GM18519 (cell line): ENCODE measurements at regions not wholly inside any gene's neighbourhood (a gene's known extent, or its start where the extent isn't known, plus 50 kb on each side); places are given as distances from the start of the nearest gene placed in this dataset.

Experiments used
- ATAC-seq: cut with Tn5 transposase; IDR thresholded peaks from one replicate; pipeline ENCODE4 v1.9.1; 2021; ENCODE audit warnings: mild to moderate bottlenecking, moderate library complexity; ENCODE audit not compliant: unreplicated experiment, low FRiP score

- no peak for ATAC-seq
Measured at GRCh38 chr19:30167976-30168635, 204.1 kb upstream of the ZNF536 start.

DNA sequence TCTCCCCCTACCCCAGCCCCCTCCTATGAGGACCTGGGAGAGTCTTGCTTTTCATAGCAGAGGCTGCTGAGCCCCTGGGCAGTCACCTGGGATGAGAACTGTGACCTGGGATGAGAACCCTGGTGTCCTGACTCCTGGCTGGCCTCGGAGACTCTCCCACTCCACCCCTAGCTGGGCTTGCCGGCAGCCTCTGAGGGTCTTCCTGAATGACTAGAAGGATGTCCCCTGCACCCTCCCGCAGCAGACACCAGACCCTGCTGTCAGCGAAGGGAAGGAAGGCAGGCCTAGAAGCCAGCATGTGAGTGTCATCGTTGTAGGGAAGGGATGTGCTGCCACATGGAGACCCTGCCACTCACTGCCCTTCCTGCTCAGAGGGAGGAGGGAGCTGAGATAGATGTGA is 203.4 kb upstream of the ZNF536 start:
- ATAC-seq: no peak

GRCh38 chr19:30169196-30169900 is 202.8 kb upstream of the ZNF536 start:
- no peak for ATAC-seq

DNA sequence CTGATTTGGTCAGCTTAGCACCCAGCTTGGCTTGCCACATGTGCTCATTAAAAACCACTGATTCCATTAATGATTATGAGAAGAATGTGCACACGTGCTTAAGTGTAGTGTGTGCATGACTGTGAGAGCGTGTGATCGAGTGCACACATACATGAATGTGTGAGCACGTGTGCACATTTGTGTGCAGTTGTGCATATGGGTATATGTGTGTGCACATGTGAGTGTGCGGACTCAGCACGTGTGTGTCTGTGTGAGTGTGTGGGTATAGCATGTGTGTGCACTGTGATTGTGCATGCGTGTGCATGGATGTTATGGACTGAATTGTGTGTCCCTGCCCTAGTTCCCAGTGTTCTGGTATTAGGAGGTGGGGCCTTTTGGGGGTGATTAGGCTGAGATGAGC is 202.1 kb upstream of the ZNF536 start:
- no peak for ATAC-seq

DNA sequence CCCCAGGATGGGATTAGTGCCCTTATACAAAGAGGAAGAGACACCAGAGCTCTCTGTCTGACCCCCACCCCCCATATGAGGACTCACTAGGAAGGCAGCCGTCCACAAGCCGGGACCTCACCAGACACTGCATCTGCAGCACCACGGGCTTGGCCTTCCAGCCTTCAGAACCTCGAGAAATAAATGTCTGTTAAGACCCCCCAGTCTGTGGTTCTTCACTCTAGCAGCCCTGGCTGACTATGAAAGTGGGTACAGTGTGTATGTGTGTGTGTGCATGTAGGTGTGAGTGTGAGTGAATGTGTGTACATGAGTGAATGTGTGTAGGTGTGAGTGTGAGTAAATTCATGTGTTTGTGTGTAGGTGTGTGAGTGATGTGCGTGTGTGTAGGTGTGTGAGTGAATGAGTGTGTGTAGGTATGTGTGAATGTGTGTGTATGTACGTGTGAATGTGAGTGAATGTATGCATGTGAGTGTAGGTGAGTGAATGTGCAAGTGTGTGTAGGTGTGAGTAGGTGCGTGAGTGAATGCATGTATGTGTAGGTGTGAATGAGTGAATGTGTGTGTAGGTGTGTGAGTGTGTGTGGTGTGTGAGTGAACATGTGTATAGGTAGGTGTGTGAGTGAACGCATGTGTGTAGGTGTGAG is 201.6 kb upstream of the ZNF536 start:
- no peak for ATAC-seq

GRCh38 chr19:30171138-30171635 is 201.0 kb upstream of the ZNF536 start:
- ATAC-seq: no peak

DNA sequence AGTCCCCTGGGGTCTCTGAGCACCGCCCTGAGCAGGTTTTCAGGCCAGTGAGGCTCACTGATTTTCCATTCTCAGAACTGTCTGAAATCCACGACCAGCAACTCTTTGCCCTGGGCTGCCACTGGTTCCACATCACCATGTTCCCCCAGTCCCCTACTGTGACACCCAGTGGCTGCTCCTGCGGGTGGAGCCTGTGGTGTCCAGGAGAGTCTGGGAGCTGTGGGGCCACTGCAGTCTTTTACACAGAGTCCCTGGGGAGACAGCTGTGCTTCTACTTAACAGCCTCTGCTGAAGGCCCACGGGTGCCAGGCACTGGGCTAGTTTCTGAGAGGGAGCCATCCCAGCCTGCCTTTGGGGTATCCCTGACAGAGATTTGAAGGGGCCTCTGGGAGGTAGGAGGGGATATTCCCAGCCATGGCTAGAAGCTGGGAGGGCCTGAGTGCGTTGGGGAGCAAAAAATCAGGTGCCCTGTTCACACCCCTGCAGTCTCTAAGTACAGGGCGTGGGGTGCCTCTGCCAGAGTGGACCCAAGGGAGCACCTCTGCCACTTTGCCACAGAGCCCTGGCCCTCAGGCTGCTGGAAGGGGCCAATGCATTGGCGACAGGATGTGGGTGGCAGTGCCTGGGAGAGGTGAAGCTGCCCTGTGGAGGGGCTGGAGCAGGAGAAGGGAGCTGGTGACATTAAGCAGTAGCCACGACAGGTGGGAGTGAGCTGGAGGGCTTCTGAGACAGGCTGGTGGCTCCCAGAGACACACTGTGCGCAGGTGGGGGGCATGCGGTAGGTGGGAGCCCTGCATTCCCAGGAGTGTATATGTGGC is 200.2 kb upstream of the ZNF536 start:
- ATAC-seq: no peak

DNA sequence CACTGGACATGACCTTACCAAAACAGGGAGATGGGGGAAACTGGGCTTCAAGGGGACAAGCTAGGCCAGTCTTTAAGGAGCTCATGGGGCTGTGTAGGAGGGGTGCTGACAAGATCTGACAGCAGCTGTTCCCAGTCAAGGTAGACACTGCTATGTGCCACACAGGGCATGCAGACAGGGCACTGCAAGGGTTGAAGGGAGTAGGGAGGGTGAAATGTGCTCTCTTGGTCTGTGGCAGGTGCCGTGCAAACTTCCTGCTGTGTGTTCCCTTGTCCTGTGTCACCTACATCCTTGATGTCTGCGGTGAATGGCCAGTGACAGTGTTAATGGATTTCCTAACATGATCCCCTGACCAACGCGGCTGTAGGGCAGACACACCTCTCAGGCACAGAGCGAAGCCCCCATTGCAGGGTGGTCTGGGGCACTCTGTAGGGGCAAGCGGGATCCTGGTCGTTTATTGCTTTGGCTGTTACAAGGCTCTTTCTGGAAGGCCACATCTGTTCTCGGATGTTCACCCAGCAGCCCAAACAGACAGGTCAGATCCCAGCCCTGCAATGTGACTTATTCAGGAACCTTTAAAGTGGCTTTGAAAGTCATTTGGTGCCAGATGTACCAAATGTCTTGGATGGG is 199.5 kb upstream of the ZNF536 start:
- ATAC-seq: no peak

DNA sequence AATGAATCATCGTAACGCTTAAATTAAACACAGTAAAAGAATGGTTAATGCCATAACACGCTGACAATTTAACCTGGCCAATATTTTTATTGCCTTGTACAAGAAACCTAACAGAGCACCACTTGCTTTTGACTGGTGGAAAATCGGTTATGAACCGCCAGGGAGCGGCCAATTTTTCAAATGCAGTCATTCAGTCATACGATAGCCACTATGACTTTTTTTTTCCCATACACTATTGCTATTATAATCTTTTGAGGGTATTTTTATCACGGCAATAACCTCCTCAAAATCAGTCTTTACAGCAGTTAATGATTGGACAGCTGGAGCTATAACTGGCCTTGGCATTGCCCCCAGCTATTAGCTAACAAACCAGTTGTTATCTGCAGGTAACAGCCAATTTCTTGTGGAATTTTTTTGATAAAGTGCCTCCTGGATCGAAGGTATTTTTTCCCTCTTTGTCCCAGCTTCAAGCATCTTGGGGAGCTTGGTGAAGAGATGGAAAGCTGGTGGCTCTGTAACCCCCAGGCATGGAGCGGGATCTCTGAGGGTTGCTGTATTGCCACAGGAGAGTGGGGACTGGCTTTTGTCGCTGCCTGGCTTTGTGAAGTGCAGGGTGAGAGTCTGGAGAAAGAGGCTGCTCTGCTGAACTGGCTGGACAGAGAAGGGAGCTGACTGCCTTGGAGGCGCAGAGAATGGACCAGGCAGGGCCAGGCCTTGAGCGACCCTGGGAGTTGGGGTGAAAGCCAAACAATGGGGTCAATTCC is 198.4 kb upstream of the ZNF536 start:
- no peak for ATAC-seq

DNA sequence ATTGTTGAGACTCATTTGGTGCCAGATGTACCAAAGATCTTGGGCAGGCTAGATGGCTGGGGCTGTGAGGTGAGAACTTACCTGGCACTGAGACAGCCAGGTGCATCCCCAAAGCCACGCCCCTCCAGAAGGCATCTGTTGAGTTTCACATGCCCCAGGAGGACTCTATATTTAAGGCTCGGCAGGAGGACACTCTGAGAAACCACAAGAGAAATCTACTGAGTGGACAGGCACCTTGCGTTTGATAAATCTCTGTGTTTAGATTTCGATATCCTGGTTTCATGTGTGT is 197.9 kb upstream of the ZNF536 start:
- no peak for ATAC-seq

GRCh38 chr19:30174791-30175190 is 197.4 kb upstream of the ZNF536 start:
- no peak for ATAC-seq

GRCh38 chr19:30175987-30176386 is 196.2 kb upstream of the ZNF536 start:
- no peak for ATAC-seq

DNA sequence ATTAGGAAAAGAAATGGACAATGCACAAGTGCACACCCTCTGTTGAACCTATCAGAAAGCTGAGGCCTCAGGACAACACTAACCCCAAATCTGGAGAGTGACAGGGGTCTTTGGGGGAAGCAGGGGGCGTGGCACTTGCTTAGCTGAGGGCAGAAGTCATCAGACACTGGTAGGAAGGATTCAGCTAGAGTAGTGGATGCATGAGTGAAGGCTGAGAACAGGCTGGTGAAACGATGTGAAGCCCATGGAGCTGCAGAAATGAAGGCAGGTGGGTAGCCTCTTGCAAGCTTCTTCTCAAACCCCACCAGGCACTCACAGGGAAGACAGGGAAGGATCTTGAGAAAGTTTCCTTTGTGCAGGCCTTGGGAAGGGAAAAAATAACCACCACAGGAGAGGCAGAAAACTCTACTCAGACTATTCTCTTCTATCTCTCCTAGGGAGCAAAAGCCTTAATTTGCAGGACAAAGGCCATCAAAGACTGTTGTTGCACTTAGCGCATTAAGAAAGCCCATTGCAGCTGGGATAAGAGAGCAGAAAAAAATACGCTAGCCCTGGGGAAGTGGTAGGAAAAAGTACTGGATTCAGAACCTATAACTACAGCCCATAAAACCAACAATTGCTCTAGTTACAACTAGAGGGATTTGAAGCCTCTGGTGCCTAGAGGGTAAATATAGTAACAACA is 193.3 kb upstream of the ZNF536 start:
- no peak for ATAC-seq

DNA sequence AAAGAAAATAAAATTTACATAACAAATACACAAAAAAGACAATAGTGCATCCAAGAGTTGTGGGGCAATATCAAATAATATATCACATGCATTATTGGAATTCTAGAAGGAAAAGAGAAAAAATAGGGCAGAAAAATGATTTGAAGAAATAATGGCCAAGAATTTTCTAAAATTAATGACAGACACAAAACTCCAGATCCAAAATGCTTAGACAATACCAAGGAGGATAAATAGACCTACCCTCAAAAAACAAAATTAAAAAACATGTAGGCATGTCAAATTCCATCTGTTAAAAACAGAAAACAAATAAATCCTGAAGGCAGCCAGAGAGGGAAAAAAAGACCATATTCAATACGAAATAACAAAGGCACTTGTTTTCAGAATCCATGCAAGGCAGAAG is 191.5 kb upstream of the ZNF536 start:
- ATAC-seq: no peak

DNA sequence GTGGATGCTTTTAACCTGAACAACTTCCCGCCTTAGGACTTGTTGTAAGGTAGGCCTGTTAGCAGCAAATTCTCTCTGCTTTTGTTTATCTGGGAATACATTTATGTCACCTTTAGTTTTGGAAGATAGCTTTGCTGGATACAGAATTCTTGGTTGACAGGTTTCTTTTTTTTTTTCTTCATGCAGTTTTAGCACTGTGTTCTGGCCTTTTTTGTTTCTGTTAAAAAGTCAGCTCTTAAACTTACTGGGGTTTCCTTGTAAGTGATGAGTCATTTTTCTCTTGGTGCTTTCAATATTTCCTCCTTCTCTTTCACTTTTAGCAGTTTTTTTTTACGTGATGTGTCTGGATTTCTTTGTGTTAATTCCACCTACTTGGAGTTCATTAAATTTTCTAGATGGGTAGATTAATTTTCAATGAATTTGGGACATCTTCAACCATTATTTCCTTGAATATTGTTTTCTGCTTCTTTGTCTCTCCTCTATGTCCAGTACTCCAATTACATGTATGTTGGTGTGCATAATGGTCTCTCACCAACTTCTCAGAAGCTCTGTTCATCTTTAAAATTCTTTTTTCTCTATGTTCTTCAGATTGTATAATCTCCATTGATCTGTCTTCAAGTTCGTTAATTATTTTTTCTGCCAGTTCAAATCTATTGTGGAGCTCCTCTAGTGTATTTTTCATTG is 188.2 kb upstream of the ZNF536 start:
- ATAC-seq: no peak

GRCh38 chr19:30202060-30202600 is 170.1 kb upstream of the ZNF536 start:
- ATAC-seq: no peak

- ATAC-seq: no peak
Measured at GRCh38 chr19:30204721-30205120, 167.5 kb upstream of the ZNF536 start.

GRCh38 chr19:30206187-30206586 is 166.0 kb upstream of the ZNF536 start:
- no peak for ATAC-seq

DNA sequence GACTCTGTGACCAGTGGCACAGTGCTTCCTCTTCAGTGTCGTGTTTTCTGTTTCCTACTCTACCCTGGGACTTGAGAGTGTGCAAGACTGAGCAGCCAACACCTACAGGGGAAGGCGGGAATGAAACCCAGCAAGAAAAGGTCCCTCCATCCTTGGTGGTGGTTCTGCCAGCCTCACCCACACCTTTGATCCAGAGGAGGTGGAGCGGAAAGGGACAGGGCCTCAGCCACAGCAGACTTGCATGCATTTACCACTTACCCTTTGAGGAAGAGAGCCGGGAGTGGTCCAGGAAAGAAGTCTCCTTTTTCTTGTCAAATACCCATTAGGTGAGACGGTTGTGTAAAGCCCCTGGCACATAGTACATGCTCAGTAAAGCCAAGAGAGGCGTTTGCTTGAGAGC is 164.8 kb upstream of the ZNF536 start:
- no peak for ATAC-seq
